ENCODE measurements at regions not wholly inside any gene's neighbourhood (a gene's known extent, or its start where the extent isn't known, plus 50 kb on each side); places are given as distances from the start of the nearest gene placed in this dataset.

DNA sequence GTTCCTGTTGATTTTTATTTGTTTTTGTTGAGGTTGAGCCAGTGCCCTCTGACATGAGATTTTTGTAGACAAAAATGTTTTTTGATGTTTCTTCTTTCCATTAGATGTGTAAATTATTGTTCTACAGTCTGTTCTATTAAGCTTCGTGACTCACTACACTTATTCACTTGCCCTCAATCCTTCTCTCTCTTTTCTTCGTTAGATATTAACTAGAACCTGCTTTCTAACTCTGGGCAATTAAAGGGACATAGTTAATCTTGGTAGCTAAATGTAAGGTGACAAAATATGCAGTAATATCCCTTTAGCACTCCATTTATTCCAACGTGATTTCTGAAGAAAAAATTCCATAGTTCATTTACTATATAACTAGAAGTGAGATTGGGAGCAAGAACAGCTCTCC is 333.9 kb downstream of the PDHA2 start:
- no peak for TF ChIP-seq POLR2A (IDR thresholded peaks at IDR 0.05)
- TF ChIP-seq, protein P1, sequence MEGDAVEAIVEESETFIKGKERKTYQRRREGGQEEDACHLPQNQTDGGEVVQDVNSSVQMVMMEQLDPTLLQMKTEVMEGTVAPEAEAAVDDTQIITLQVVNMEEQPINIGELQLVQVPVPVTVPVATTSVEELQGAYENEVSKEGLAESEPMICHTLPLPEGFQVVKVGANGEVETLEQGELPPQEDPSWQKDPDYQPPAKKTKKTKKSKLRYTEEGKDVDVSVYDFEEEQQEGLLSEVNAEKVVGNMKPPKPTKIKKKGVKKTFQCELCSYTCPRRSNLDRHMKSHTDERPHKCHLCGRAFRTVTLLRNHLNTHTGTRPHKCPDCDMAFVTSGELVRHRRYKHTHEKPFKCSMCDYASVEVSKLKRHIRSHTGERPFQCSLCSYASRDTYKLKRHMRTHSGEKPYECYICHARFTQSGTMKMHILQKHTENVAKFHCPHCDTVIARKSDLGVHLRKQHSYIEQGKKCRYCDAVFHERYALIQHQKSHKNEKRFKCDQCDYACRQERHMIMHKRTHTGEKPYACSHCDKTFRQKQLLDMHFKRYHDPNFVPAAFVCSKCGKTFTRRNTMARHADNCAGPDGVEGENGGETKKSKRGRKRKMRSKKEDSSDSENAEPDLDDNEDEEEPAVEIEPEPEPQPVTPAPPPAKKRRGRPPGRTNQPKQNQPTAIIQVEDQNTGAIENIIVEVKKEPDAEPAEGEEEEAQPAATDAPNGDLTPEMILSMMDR (IDR thresholded peaks at IDR 0.05) = no peak

All from body of pancreas (tissue), 4 donors.